ENCODE measurements at regions not wholly inside any gene's neighbourhood (a gene's known extent, or its start where the extent isn't known, plus 50 kb on each side); places are given as distances from the start of the nearest gene placed in this dataset.

DNA sequence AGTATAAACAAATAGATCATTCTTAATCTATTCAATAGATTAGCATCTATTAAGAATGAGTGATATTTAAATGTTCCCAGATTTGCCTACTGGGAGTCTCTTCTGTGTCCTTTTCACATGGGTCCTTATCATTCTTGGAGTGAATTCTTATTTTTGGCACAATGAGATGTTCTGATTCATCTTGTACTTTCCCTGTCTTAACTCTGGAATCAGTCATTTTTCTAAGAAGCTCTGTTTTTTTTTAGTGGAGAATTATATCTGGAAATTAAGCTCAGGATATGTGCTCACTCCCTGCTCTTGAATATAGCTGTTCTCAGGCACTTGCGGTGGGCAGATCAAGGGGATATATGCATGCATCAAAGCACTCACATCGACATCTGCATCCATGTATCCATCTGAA, 625.3 kb upstream of the HS3ST1 start:
- Histone ChIP-seq H4K20me1 (ENCODE audit: insufficient read depth) (no peaks in the 10 kb centered on the region), H3K4me3 (replicated peaks in 1 of 2; ENCODE audit: low read depth in 1 of 2, low read length in 2 of 2) (no peak overlapping the region), H3K9me3 (ENCODE audit: control insufficient read depth in 1 of 2, insufficient read depth in 1 of 2, low read depth in 1 of 2, low read length in 2 of 2) (no peaks in the 10 kb centered on the region), H3K9ac (ENCODE audit: low read length) (no peak overlapping the region), H3K9me2 (ENCODE audit: insufficient read depth) (no peaks in the 10 kb centered on the region), H3K79me2 (ENCODE audit: insufficient read depth, low read length) (no peaks in the 10 kb centered on the region), H3K4me2 (ENCODE audit: low read length) (no peak overlapping the region), H3K27ac (ENCODE audit: low read depth, low read length) (no peak overlapping the region), H3K36me3 (ENCODE audit: control insufficient read depth in 1 of 2, insufficient read depth in 2 of 2, low read length in 2 of 2) (no peaks in the 10 kb centered on the region), H3K4me1 (ENCODE audit: control insufficient read depth in 1 of 2, insufficient read depth in 2 of 2, low read length in 2 of 2) (no peaks in the 10 kb centered on the region), H2AFZ (ENCODE audit: low read depth, low read length, poor library complexity, severe bottlenecking) (no peak overlapping the region), H3K27me3 (ENCODE audit: insufficient read depth, low read length) (no peaks in the 10 kb centered on the region)
- intact Hi-C loops (cut with micrococcal nuclease), result no loop called here
- ATAC-seq (no peak), DNase-seq (ENCODE audit: low read depth, low spot score) (no peak)
- TF ChIP-seq ZFX (IDR thresholded peaks at IDR 0.05) (no peak), CEBPB (IDR thresholded peaks at IDR 0.05; ENCODE audit: low read depth) (no peak), RAD21 (IDR thresholded peaks at IDR 0.05; ENCODE audit: low read depth) (no peak), JUND (IDR thresholded peaks at IDR 0.05) (no peak), ATF3 (IDR thresholded peaks at IDR 0.05) (no peak), POLR2AphosphoS5 (IDR thresholded peaks at IDR 0.05; ENCODE audit: low read depth, low read length) (no peak), EZH2 (IDR thresholded peaks at IDR 0.05) (no peak), POLR2A (IDR thresholded peaks at IDR 0.05; ENCODE audit: borderline replicate concordance, extremely low read depth, insufficient read depth, insufficient read length) (no peak), EZH2phosphoT487 (IDR thresholded peaks at IDR 0.05; ENCODE audit: borderline replicate concordance) (no peak), ZNF274 (IDR thresholded peaks at IDR 0.05; ENCODE audit: low read depth, low read length) (no peak), CBX3 (IDR thresholded peaks at IDR 0.05; ENCODE audit: low read depth) (no peak), EGR1 (IDR thresholded peaks at IDR 0.05; ENCODE audit: low read depth) (no peak), SP1 (IDR thresholded peaks at IDR 0.05; ENCODE audit: low read depth) (no peak), SIN3A (IDR thresholded peaks at IDR 0.05; ENCODE audit: low read depth) (no peak), TCF7L2 (IDR thresholded peaks at IDR 0.05; ENCODE audit: borderline replicate concordance, extremely low read depth, insufficient read depth, insufficient read length) (no peak), YY1 (IDR thresholded peaks at IDR 0.05; ENCODE audit: extremely low read depth, insufficient replicate concordance, low read depth, low read length) (no peak), ELF1 (IDR thresholded peaks at IDR 0.05; ENCODE audit: borderline replicate concordance, low read depth) (no peak)
- TF ChIP-seq, protein P1, sequence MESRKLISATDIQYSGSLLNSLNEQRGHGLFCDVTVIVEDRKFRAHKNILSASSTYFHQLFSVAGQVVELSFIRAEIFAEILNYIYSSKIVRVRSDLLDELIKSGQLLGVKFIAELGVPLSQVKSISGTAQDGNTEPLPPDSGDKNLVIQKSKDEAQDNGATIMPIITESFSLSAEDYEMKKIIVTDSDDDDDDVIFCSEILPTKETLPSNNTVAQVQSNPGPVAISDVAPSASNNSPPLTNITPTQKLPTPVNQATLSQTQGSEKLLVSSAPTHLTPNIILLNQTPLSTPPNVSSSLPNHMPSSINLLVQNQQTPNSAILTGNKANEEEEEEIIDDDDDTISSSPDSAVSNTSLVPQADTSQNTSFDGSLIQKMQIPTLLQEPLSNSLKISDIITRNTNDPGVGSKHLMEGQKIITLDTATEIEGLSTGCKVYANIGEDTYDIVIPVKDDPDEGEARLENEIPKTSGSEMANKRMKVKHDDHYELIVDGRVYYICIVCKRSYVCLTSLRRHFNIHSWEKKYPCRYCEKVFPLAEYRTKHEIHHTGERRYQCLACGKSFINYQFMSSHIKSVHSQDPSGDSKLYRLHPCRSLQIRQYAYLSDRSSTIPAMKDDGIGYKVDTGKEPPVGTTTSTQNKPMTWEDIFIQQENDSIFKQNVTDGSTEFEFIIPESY (IDR thresholded peaks at IDR 0.05; ENCODE audit: extremely low read depth, insufficient replicate concordance, low read length), result no peak
- TF ChIP-seq, protein P2, sequence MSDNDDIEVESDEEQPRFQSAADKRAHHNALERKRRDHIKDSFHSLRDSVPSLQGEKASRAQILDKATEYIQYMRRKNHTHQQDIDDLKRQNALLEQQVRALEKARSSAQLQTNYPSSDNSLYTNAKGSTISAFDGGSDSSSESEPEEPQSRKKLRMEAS (IDR thresholded peaks at IDR 0.05), result no peak
- RAD21 ChIA-PET (ENCODE audit: low non-redundant PET in 1 of 2, low total read pairs in 2 of 2, uncharacterized antibody in 2 of 2, unreplicated experiment in 2 of 2), result no interaction called here
- CTCF ChIA-PET, result no interaction called here
- BruUV-seq (replicated peaks), result no TSS peak
- POLR2A ChIA-PET, result no interaction called here
